ENCODE measurements at regions not wholly inside any gene's neighbourhood (a gene's known extent, or its start where the extent isn't known, plus 50 kb on each side); places are given as distances from the start of the nearest gene placed in this dataset.

DNA sequence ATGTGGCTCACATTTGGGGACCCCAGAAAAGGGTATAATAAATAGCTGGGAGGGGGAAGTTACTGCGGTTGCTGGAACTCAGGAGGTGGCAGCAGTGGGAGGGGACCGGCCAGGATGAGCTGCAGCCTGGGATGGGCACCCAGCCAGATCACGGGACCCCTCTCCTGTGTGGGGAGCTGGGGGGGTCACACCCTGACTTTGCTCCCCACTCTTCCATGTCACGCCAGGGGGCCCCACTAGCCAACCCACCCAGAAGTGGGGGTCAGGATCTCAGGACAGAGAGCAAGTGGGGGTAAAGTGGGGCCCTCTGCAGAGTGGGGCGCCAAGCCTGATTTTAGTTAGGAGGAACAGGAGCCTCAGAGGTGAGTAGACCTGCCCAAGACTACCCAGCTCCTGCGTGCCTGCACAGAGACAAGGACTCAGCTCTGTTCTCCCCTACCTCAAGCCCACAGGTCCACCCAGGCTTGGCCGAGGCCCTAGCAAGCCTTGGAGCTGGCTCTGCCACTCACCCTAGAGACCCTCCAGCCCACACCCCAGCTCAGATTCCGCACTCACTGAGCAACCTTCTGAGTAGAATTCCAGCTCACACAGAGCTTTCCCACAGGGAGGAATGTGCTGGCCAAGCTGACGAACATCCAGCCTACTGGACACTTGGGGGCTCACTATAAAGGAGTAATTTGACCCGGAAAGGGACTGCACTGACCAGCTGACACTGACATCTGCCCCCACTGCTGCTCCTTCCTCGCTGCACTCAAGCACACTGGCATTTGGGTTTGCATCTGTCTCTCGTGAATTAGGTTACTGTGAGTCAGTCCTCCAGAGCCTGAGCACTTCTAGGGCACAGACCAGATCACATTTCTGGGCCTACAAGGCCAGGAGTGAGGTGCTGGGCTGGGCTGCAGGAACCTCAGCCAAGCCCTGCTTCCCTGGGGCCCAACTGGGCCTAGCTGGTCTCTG is 310.1 kb downstream of the C16orf95 start:
- TF ChIP-seq GATA2 (IDR thresholded peaks at IDR 0.05; ENCODE audit: low read depth, low read length) (no peak), GATA3 (IDR thresholded peaks at IDR 0.05; ENCODE audit: low read depth, low read length) (no peak)
